ENCODE measurements at regions not wholly inside any gene's neighbourhood (a gene's known extent, or its start where the extent isn't known, plus 50 kb on each side); places are given as distances from the start of the nearest gene placed in this dataset.

DNA sequence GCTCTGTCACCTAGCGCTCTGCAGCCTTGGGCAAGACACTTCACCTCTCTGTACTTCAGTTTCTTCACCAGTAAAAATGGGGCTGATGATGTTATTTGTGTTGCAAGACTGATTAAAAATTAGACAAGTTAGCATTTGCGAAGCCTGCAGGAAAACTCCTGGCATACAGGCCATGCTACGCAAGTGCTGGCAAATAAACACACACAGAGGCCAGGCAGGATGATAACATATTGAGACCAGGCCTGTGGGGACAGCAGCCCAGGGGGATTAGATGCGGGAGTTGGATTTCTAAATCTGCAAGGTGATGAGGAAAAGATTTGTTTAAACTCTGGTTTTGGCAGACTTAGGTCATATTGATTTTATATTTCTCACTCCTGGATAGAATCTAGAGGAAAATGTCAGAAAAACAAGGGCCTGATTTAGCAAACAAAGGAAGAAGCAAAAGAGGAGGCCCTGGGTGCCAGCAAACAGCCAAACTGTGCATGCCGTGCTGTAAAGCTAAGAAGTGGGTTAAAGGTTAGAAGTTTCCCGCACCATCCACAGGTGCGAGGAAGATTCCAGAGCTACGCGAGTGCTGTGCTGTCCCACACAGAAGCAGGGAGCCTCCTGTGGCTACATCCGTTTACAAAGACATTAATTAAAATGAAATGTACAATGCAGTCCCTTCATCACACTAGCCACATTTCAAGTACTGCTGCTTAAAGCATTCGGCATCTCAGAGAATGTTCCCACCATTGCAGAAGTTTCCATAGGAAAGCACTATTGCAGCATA lies 532.2 kb downstream of the NPHP4 start:
- H3K9me3 Mint-ChIP-seq = no peaks in the 10 kb centered on the region
- H3K4me1 Mint-ChIP-seq = no peaks in the 10 kb centered on the region
- POLR2A ChIA-PET = no interaction called here
- H3K36me3 Mint-ChIP-seq (ENCODE audit: low read depth) = no peaks in the 10 kb centered on the region
- DNase-seq = no peak
- H3K27ac Mint-ChIP-seq = no peak overlapping the region
- no peak overlapping the region for H3K4me3 Mint-ChIP-seq
- peaks cover 5% of the 10 kb centered on the region for H3K27me3 Mint-ChIP-seq
- CTCF ChIA-PET = no interaction called here

DNA sequence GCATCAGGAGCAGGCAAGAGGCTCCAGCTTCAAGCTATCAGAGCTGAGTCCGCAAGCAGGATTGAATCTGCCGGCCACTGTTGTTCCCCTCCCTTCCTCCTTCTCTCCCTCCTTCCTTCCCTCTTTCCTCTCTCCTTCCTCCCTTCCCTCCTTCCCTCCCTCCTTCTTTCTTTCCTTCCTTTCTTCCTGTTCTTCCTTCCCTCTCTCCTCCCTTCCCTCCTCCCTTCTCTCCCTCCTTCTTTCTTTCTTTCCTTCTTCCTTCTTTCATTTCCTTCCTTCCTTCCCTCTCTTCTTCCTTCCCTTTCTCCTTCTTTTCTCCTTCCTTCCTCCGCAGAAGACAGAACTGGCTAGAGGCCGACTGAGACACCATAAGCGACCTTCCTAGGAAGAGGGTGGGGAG lies 534.0 kb downstream of the NPHP4 start:
- ChIA-PET CTCF (no interaction called here), POLR2A (no interaction called here)
- Mint-ChIP-seq H3K27me3 (peaks cover 5% of the 10 kb centered on the region), H3K27ac (no peak overlapping the region), H3K36me3 (ENCODE audit: low read depth) (no peaks in the 10 kb centered on the region), H3K9me3 (no peaks in the 10 kb centered on the region), H3K4me1 (no peaks in the 10 kb centered on the region), H3K4me3 (no peak overlapping the region)
- DNase-seq = no peak

DNA sequence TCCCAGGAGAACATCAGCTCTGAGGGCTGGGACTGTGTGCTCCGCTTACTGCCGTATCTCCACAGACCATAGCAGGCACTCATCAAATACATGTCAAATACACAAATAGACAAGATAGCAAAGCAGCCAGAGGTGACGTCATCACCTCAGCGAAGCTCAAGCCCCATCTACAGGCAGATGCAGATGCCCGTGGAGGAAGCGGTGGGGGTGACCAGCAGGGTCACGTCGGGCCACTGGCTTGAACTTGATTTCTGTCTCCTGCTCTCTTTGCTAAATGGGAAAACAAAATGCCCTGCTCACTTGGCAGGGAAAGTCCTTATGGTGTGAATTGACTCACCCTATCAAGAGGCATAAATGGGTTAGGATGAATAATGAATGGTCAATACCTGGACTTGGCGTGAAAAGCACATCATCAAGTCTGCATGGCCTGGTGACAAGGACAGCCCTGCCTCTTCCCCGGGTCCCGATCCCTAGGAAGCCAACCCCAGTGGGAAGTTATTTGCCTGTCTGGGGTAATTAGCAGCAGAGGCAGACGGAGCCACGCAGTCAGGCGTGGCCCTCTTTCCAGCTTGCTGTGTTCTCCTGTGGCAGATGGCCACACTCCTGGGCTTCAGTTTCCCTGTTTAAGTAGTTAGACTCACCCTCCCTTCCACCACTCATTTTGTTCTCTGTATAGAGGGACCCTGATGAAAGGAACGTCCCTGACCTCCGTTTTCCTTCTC lies 536.0 kb downstream of the NPHP4 start:
- DNase-seq = no peak
- Mint-ChIP-seq H3K4me1 (no peaks in the 10 kb centered on the region), H3K36me3 (ENCODE audit: low read depth) (no peaks in the 10 kb centered on the region), H3K27me3 (peaks cover 5% of the 10 kb centered on the region), H3K9me3 (no peaks in the 10 kb centered on the region), H3K4me3 (no peak overlapping the region), H3K27ac (no peak overlapping the region)
- ChIA-PET POLR2A (no interaction called here), CTCF (no interaction called here)

DNA sequence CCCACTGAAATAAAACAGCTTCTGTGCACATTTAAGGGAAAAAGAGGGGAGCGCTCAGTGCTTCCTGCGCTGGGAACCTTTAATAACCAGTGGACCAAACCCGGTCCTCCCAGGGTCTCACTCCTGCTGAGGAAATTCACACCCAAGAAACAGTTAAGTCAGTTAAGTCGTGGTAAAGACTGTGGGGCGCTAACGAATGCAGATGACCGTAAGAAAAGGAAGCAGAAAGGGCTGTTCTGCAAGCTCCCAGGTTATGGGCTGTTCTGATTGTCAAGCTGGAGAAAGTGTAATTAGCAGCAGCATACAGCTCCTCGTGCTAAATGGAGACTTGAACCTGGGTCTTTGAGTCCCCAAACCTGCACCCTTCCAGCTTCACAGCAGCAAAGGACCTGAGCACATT lies 536.6 kb downstream of the NPHP4 start:
- H3K27ac Mint-ChIP-seq = no peak overlapping the region
- H3K4me3 Mint-ChIP-seq = no peak overlapping the region
- DNase-seq = no peak
- no peaks in the 10 kb centered on the region for H3K9me3 Mint-ChIP-seq
- no peaks in the 10 kb centered on the region for H3K4me1 Mint-ChIP-seq
- no peaks in the 10 kb centered on the region for H3K36me3 Mint-ChIP-seq (ENCODE audit: low read depth)
- ChIA-PET POLR2A (no interaction called here), CTCF (no interaction called here)
- peaks cover 5% of the 10 kb centered on the region for H3K27me3 Mint-ChIP-seq

DNA sequence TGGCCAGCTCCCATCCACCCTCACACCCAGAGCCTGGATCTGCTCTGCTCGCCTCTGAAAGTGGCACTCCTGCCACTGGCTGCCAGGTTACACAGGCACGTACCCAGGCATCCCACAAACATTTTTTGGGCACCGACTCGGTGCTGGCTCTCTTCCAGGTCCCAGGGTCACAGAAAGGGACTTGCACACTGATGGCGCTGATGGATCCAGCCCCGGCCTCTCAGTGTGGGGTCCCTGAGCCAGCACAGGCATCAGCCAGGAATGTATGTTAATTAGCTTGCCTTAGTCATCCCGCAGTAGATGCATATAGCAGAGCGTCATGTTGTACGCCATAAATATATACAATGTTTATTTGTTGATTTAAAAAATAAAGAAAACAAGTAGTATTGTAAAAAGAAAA lies 537.2 kb downstream of the NPHP4 start:
- Mint-ChIP-seq H3K9me3 (no peaks in the 10 kb centered on the region), H3K4me3 (no peak overlapping the region), H3K27me3 (peaks cover 5% of the 10 kb centered on the region), H3K27ac (no peak overlapping the region), H3K36me3 (ENCODE audit: low read depth) (no peaks in the 10 kb centered on the region), H3K4me1 (no peaks in the 10 kb centered on the region)
- POLR2A ChIA-PET = no interaction called here
- CTCF ChIA-PET = no interaction called here
- no peak for DNase-seq

DNA sequence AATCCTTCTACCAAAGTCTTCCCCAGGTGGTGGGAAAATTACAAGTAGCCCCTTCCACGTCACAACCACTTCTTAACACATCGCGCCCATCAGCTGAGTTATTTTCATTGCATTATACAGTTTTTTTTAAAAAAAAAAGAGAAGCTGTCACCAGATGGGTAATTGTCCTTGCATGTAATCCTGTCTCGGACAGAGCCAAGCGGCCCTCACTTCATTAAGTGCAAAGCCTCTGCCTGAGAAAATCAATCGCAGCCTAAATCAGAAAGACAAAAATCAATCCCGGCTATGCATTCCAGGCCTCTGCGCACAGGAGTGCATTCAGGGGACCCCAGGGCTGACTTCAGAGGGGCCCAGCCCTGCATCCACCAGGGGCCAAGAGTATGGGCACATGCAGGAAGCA lies 538.9 kb downstream of the NPHP4 start:
- Mint-ChIP-seq H3K4me3 (no peak overlapping the region), H3K9me3 (no peaks in the 10 kb centered on the region), H3K27ac (no peak overlapping the region), H3K4me1 (no peaks in the 10 kb centered on the region), H3K27me3 (peaks cover 5% of the 10 kb centered on the region), H3K36me3 (ENCODE audit: low read depth) (no peaks in the 10 kb centered on the region)
- ChIA-PET POLR2A (no interaction called here), CTCF (no interaction called here)
- no peak for DNase-seq

DNA sequence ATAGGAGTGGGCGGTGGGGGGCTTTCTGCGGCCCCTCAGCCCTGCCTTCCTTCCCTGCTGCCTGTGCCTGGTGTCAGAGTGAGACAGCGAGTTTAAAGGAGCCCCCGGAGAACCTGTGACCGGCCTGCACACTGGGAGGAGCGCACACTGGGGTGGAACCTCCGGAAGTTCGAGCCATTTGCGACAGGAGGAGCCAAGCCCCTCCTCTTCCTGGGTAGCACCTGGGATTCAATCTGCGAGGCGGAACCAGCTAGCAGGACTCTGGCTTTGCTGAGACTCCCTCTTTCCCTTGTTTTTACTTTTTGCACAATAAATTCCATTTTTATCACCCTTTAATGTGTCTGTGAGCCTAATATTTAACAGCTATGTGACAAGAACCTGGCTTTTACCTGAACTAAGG lies 540.6 kb downstream of the NPHP4 start:
- Mint-ChIP-seq H3K27me3 (peaks cover 5% of the 10 kb centered on the region), H3K4me1 (no peaks in the 10 kb centered on the region), H3K9me3 (no peaks in the 10 kb centered on the region), H3K36me3 (ENCODE audit: low read depth) (no peaks in the 10 kb centered on the region), H3K27ac (no peak overlapping the region), H3K4me3 (no peak overlapping the region)
- CTCF ChIA-PET = no interaction called here
- POLR2A ChIA-PET = no interaction called here
- no peak for DNase-seq

DNA sequence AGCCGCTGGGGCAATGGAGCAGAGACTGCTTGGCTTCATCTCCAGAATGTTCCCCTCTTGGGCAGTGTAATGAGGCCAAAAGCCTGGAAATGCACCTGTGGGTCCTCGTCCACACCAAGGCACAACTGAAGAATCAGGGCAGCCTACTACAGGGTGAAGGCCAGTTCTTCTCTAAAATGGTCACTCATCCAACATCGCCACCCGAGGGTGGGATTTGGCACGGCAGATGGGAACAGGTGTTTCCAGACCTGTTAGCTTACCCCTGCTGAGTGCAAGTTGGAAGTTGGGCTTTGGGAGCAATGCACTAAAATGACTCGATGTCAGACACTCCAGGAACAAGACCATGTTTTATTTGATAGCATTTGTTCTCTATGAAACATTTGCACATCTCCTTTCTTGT lies 543.7 kb downstream of the NPHP4 start:
- no peaks in the 10 kb centered on the region for H3K27me3 Mint-ChIP-seq
- H3K27ac Mint-ChIP-seq = no peak overlapping the region
- ChIA-PET CTCF (no interaction called here), POLR2A (no interaction called here)
- no peaks in the 10 kb centered on the region for H3K36me3 Mint-ChIP-seq (ENCODE audit: low read depth)
- no peaks in the 10 kb centered on the region for H3K4me1 Mint-ChIP-seq
- H3K4me3 Mint-ChIP-seq = no peak overlapping the region
- H3K9me3 Mint-ChIP-seq = no peaks in the 10 kb centered on the region
- peak; percentile 29 for DNase-seq

DNA sequence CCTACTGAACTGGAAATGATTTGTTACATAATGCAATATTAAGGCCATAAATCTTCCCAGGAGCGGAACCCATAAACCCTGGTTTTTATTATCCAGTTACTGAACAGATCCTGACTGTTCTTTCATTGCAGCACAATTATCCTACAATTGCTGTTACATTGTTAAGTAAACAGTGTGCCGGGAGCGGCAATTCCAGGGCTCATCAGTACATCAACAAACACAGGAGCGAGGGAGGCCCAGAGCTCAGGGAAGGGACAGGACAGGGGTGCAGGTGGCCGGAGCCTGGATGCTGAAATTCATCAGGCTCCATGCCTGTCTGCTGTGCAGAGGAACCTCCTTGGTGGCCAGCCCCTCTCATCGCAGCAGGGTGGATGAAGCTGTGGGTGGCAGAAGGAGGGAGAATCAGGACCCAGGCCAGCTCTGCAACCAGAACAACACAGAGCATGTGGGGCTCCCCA lies 544.7 kb downstream of the NPHP4 start:
- no peaks in the 10 kb centered on the region for H3K9me3 Mint-ChIP-seq
- POLR2A ChIA-PET = no interaction called here
- no peaks in the 10 kb centered on the region for H3K4me1 Mint-ChIP-seq
- H3K27me3 Mint-ChIP-seq = no peaks in the 10 kb centered on the region
- H3K36me3 Mint-ChIP-seq (ENCODE audit: low read depth) = no peaks in the 10 kb centered on the region
- H3K4me3 Mint-ChIP-seq = no peak overlapping the region
- CTCF ChIA-PET = no interaction called here
- no peak overlapping the region for H3K27ac Mint-ChIP-seq
- no peak for DNase-seq

DNA sequence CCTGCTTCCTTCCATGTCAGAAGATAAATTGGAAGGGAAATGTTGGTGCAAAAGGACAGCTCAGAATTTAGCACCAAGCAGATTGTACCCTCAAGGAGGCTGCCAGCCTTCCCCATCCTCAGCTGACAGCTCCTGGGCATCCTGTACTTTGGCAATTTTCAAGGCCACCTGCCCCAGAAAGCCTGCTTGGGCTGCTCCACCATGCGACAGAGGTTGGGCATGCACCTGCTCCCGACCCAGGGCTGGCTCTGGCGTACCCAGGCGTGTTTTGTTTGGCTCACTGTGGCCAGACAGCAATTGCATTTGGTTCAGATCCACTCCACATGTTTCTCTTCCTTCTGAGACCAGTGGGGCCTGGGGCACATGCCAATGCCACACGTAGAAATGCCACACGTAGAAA lies 547.8 kb downstream of the NPHP4 start:
- H3K4me1 Mint-ChIP-seq = no peaks in the 10 kb centered on the region
- no peak overlapping the region for H3K27ac Mint-ChIP-seq
- ChIA-PET CTCF (no interaction called here), POLR2A (no interaction called here)
- no peak for DNase-seq
- peaks cover under 1% of the 10 kb centered on the region for H3K27me3 Mint-ChIP-seq
- H3K9me3 Mint-ChIP-seq = no peaks in the 10 kb centered on the region
- no peaks in the 10 kb centered on the region for H3K36me3 Mint-ChIP-seq (ENCODE audit: low read depth)
- no peak overlapping the region for H3K4me3 Mint-ChIP-seq

DNA sequence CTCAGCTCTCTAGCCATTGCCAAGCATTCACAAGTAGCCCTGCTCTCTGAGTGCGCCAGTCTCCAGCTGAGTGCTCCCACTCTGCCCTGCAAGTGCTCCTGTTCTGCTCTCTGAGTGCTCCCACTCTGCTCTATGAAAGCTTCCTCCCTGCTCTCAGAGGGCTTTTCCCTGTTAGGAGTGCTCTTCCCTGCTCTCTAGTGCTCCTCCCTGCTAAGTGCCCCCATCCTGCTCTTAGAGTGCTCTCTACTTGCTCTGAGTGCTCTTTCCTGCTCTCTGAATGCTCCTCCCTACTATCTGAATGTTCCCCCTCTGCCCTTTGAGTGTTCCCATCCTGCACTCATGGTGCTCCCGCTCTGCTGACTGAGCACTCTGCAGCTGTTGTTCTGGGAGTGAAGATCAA lies 555.4 kb downstream of the NPHP4 start:
- no peaks in the 10 kb centered on the region for H3K36me3 Mint-ChIP-seq (ENCODE audit: low read depth)
- H3K27me3 Mint-ChIP-seq = peaks cover 6% of the 10 kb centered on the region
- no peak overlapping the region for H3K4me3 Mint-ChIP-seq
- peaks cover 5% of the 10 kb centered on the region for H3K9me3 Mint-ChIP-seq
- ChIA-PET CTCF (no interaction called here), POLR2A (no interaction called here)
- no peak for DNase-seq
- no peak overlapping the region for H3K27ac Mint-ChIP-seq
- H3K4me1 Mint-ChIP-seq = no peaks in the 10 kb centered on the region

DNA sequence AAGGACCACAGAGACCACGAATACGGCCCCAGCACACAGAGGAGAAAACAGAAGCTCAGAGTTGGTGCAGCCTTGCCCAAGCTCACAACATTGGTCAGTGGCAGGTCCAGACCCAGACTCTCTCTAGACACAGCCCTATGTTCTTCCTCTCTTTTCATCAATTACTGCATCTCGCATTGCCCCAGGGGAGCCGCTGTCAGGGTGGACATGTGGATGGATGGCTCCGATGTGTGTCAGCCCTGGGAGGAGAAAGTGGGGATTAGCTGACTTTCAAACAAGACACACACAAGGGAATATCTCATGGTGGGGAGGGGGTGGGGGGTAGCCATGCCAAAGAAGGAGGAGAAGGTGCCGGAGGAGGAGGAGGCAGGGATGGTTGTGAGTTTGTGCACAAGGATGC lies 556.8 kb downstream of the NPHP4 start:
- ChIA-PET CTCF (no interaction called here), POLR2A (no interaction called here)
- H3K27me3 Mint-ChIP-seq = peaks cover 6% of the 10 kb centered on the region
- no peak for DNase-seq
- H3K4me3 Mint-ChIP-seq = no peak overlapping the region
- H3K4me1 Mint-ChIP-seq = no peaks in the 10 kb centered on the region
- peaks cover 5% of the 10 kb centered on the region for H3K9me3 Mint-ChIP-seq
- H3K27ac Mint-ChIP-seq = no peak overlapping the region
- H3K36me3 Mint-ChIP-seq (ENCODE audit: low read depth) = no peaks in the 10 kb centered on the region

DNA sequence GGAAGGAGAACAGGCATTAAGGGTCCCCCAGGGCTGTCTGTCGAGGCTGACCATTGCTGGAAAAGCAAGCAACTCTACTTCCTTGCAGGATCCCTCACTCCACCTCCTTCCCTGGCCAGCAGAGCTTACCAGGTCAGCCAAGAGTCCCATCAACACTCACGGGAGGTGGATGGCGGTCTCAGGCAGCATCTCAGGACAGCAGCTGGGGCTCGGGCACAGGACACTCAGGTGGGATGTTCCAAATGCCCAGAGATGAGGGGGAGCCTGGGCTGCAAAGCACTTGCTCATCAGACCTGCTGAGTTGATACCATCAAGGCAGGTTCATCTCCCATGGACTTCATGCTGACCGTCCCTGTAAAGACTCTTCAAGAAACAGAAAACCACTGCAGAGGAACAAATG lies 559.8 kb downstream of the NPHP4 start:
- Mint-ChIP-seq H3K27me3 (peaks cover 8% of the 10 kb centered on the region), H3K4me3 (no peak overlapping the region), H3K36me3 (ENCODE audit: low read depth) (no peaks in the 10 kb centered on the region), H3K27ac (no peak overlapping the region), H3K4me1 (no peaks in the 10 kb centered on the region), H3K9me3 (no peaks in the 10 kb centered on the region)
- no peak for DNase-seq
- CTCF ChIA-PET = no interaction called here
- POLR2A ChIA-PET = no interaction called here
